ENCODE measurements at regions not wholly inside any gene's neighbourhood (a gene's known extent, or its start where the extent isn't known, plus 50 kb on each side); places are given as distances from the start of the nearest gene placed in this dataset.
"Not testable (repeated sequence)": the region's sequence is repeated elsewhere in the genome, so short reads cannot be mapped to it uniquely, and the experiment has no call there.

GRCh38 chr6:21334651-21335050 is 258.9 kb upstream of the SOX4 start:
- DNase-seq, result no peak

- DNase-seq, result no peak
Measured at GRCh38 chr6:21335591-21335990, 258.0 kb upstream of the SOX4 start.

GRCh38 chr6:21337263-21337662 is 256.3 kb upstream of the SOX4 start:
- DNase-seq, result no peak

GRCh38 chr6:21340573-21340972 is 253.0 kb upstream of the SOX4 start:
- DNase-seq, result no peak

- no peak for DNase-seq
Measured at GRCh38 chr6:21341910-21342309, 251.6 kb upstream of the SOX4 start.

GRCh38 chr6:21342501-21342900 is 251.1 kb upstream of the SOX4 start:
- DNase-seq, result peak; percentile 45

- not testable (repeated sequence) for DNase-seq
Measured at GRCh38 chr6:21345704-21346103, 247.8 kb upstream of the SOX4 start.

GRCh38 chr6:21348146-21348503 is 245.4 kb upstream of the SOX4 start:
- no peak for DNase-seq

- peak; percentile 54 for DNase-seq
Measured at GRCh38 chr6:21348504-21349195, 244.9 kb upstream of the SOX4 start.

GRCh38 chr6:21349834-21350233 is 243.7 kb upstream of the SOX4 start:
- no peak for DNase-seq

GRCh38 chr6:21350926-21351325 is 242.6 kb upstream of the SOX4 start:
- no peak for DNase-seq

- DNase-seq, result no peak
Measured at GRCh38 chr6:21352131-21352530, 241.4 kb upstream of the SOX4 start.

GRCh38 chr6:21354805-21355238 is 238.7 kb upstream of the SOX4 start:
- no peak for DNase-seq

- DNase-seq, result no peak
Measured at GRCh38 chr6:21355638-21356037, 237.9 kb upstream of the SOX4 start.

GRCh38 chr6:21357262-21357661 is 236.3 kb upstream of the SOX4 start:
- DNase-seq, result no peak

GRCh38 chr6:21359926-21360325 is 233.6 kb upstream of the SOX4 start:
- no peak for DNase-seq

- DNase-seq, result no peak
Measured at GRCh38 chr6:21360336-21360735, 233.2 kb upstream of the SOX4 start.

- no peak for DNase-seq
Measured at GRCh38 chr6:21367148-21367547, 226.4 kb upstream of the SOX4 start.

GRCh38 chr6:21367649-21368154 is 225.8 kb upstream of the SOX4 start:
- DNase-seq, result no peak

GRCh38 chr6:21371061-21371460 is 222.5 kb upstream of the SOX4 start:
- no peak for DNase-seq

GRCh38 chr6:21371676-21372171 is 221.8 kb upstream of the SOX4 start:
- DNase-seq, result peak; percentile 90

- no peak for DNase-seq
Measured at GRCh38 chr6:21375151-21376116, 218.1 kb upstream of the SOX4 start.

- DNase-seq, result no peak
Measured at GRCh38 chr6:21377356-21377755, 216.2 kb upstream of the SOX4 start.
